Hematopoietic multipotent progenitor cell (in vitro differentiated cells): ENCODE measurements at regions not wholly inside any gene's neighbourhood (a gene's known extent, or its start where the extent isn't known, plus 50 kb on each side); places are given as distances from the start of the nearest gene placed in this dataset.
"Not testable (repeated sequence)": the region's sequence is repeated elsewhere in the genome, so short reads cannot be mapped to it uniquely, and the experiment has no call there.

Source experiments
- DNase-seq, 3 donors: peaks; one replicate each; pipeline ENCODE4 v3.0.0-alpha.2; 2011 to 2015; ENCODE audit warnings: low read depth in 2 of 3, low spot score in 2 of 3

DNA sequence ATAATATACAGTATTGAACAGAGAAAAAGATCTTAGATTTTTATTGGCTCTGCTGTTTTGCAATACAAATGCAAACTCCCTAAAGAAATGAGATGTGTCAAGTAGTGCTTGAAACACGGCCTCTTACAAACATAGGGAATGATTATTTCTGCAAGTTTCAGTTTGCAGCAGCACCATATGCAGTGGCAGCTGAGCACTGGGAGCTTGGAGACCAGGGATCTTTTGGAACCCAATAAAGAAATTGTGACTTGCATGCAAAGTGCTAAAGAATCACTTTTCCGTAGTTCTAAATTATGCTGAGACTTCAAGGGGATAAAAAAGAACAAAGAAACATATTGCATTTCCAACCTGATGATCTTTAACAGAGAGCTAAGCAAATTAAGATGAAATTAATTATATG is 674.6 kb upstream of the ZNF608 start:
- DNase-seq = no peak

DNA sequence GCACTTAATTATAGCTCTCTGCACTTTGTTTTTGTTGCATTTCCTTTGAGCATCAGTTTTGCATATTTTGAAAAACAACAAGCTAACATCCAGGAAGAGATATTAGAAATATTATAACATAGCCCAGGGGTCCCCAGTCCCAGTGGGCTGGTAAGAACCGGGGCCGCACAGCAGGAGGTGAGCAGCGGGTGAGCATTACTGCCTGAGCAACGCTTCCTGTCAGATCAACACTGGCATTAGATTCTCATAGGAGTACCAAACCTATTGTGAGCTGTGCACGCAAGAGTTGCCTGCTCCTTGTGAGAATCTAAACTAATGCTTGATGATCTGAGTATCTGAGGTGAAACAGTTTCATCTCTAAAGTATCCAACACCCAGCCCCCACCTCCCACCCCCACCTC is 675.9 kb upstream of the ZNF608 start:
- no peak for DNase-seq

DNA sequence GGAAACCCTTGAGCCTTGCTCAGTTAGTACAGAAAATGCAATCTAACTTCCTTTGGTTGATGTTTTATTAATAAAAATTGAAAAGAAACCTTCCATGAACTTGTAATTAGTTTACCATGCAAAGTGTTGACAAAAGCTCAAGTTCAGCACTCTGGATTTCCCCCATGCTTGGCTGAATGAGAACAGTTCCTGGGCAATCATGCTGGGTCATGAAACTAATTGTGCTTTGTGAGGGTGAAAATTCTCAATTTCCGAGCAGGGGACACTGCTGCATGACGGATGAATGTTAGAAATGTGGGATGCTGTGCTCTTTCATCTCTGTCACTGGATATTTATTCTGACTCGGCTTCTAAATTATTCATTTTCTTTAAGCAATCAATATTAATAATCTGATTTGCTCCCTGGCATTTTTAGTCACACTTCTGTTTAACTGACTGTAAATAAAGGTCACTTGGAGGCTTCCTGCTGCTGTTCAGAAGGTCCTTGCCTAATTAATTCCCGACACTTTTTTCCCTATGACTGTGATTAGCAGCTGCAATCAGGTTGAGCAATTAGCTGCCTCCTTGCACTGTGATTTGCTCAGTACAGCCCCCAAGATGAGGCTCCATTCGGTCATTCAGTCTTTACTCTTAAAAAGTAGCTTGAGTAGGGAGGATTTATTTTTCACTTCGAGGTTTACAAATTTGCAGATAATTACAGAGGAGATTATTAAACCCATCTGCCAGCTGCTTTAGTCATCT is 678.1 kb upstream of the ZNF608 start:
- DNase-seq = no peak

DNA sequence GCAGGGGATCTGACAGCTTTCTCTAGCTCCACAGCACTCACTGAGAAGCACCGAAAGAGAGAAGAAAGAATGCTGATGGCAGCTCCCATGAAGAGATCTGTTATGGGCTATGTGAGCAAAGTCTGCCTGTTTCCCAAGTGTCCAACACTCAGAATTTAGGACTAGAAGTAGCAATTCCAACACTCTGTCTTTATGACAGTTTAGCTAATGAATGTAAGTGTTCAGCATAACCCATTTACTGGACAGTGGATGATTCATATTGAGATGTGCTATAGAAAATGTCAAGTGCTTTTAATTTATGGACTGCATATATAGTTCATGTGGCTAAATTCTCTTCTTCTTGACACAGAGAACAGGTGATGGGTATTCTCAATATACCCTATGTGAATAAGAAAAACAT is 683.1 kb upstream of the ZNF608 start:
- DNase-seq = no peak

DNA sequence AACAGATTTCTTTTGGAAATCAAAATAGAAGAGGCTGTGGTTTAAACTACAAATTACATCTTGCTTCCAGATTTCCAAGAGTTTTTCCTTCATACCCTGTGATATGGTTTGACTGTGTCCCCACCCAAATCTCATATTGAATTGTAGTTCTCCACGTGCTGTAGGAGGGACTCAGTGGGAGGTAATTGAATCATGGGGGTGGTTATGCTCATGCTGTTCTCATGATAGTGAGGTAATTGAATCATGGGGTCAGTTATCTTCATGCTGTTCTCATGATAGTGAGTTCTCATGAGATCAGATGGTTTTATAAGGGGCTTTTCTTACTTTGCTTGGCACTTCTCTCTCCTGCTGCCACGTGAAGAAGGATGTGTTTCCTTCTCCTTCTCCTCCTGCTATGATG is 687.0 kb upstream of the ZNF608 start:
- DNase-seq = no peak

DNA sequence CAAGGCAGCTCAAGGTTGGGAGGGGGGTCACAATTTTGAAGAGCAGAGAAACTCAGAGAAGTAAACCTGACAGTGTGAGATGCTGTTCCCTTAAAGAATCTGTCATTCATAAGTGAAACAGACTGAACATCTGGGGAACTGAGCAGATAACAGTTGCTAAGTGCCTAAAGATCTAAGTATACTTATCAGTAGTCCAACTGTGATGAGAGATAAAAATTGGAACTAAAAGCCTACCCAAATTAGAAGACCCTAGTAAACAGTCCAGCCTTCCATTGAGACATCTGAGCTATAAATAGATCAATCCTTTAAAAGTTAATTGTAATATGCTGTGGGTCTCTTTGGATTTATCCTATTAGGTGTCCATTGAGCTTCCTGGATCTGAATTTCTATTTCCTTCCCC is 692.8 kb upstream of the ZNF608 start:
- no peak for DNase-seq

DNA sequence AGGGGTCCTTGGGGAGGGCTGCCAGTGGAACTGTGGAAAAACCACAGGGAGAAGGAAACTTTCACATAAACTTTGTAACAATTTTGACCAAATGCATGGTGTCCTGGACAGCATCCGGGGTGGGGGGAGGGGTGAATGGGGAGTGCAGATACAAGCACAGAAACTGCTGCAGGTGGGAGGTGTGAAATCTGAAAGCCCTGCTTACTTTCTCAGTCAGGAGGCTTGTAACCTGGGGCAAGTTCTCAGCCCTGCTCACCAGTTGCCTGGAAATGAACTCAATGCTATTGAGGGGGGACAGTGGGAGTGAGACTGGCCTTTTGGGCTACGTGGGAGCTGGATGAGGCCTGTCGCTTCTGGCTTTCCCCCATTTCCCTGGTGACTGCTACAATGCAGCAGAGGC is 694.5 kb upstream of the ZNF608 start:
- no peak for DNase-seq

DNA sequence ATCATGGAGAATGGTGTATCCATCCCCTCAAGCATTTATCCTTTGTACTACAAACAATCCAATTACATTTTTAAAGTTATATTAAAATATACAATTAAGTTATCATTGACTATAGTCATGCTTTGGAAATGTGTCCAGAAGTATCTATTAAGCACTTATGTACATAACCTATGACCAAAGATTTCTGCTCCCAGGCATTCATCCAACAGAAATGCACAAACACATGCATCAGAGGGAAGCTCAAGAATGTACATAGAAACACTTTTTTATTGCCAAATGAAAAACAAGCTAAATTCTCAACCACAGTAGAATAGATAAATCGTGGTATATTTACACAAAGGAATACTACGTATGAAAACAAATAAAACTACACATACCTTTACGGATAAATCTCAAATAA is 700.5 kb upstream of the ZNF608 start:
- no peak for DNase-seq

DNA sequence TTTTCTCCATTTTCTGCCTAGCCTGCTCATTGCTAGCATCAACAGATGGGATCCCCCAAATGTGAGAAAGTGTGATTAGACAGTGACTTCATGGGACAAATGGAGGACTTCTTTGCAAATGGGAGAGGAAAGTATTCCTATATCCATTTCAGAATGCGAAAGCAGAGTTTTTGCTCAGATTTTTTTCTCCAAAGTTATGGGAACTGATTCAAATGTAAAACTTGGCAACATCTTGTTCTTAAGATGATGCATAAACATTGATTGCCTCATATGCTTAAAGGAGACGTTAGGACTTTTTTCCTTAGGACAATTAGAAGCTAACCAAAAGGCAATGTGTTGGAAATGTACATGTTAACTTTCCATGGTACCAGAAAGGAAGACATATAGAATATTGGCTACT is 704.3 kb upstream of the ZNF608 start:
- no peak for DNase-seq

DNA sequence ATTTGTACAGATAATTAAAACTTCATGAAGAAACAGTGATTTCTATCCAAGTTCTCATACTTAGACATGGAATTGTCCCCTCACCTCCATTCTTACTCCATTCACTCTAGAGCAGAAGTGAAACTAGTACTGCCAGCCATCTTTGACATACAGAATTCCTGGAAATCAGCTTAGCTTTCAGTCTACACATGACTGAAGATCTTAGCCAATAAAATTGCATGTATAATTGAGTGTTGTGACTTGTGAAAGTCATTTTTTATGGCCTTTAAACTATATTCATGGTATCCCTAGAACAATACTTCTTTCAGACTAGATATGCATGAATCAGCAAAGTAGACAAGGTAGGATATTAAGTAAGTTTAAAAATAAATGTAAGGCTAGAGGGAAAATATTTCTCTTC is 705.2 kb upstream of the ZNF608 start:
- DNase-seq = no peak

DNA sequence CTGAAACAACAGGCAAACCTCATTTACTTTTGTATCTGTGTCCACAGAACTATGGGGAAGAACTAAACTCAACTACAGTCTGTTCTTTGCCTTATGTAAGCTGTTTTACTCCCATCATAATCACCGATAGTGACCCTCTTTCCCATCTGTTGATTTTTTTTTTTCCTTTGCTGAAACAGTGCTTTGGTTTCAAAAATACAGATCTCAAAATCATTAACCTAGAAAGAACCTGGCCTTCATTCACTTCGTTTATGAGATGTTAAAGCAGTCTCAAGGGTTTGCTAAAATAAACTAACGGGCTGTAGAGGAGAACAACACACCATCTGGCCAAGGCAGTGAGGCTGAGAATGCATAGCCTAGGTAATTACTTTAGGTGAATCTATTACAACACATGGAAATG is 706.6 kb upstream of the ZNF608 start:
- DNase-seq = no peak

DNA sequence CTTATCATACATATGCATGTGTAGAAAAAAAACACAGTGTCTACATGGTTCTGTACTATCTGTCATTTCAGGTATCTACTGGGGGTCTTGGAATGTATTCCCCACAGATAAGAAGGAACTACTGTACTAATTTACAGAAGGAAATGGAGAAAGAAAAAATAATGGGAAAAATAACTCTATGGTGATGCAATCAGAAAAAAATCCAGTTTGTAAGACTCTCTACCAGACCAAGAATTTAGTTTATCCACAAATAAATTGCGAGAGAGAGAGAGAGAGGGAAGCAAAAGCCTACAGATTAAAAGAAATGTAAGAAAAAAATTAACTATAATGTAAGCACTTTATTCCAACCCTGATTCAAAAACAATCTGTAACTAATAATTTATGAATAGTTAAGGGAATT is 708.6 kb upstream of the ZNF608 start:
- DNase-seq = no peak

DNA sequence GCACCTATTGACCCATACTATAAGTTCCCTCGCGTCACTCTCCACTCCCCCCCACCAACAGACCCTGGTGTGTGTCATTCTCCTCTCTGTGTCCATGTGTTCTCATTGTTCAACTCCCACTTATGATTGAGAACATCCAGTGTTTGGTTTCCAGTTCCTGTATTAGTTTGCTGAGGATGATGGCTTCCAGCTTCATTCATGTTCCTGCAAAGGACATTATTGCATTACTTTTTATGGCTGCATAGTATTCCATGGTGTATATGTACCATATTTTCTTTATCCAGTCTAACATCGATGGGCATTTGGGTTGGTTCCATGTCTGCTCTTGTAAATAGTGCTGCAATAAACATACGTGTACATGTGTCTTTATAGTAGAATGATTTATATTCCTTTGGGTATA is 709.6 kb upstream of the ZNF608 start:
- DNase-seq = not testable (repeated sequence)

DNA sequence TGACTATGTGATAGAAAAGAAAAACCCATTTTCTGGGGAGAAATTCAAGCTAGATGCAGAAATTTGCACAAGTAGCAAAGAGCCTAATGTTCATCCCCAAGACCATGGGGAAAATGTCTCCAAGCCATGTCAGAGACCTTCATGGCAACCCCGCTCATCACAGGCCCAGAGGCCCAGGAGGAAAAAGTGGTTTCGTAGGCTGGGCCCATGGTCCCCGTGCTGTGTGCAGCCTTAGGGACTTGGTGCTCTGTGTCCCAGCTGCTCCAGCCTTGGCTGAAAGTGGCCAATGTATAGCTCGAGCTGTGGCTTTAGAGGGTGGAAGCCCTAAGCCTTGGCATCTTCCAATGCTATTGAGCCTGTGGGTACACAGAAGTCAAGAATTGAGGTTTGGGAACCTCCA is 711.2 kb upstream of the ZNF608 start:
- no peak for DNase-seq

DNA sequence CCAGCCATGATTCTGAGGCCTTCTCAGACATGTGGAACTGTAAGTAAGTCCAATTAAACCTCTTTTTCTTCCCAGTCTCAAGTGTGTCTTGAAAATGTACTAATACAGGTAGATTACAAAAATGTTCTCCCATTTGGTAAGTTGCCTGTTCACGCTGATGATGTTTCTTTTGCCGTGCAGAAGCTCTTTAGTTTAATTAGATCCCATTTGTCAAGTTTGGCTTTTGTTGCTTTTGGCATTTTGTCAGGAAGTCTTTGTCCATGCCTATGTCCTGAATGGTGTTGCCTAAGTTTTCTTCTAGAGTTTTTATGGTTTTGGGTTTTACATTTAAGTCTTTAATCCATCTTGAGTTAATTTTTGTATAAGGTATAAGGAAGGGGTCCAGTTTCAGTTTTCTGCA is 712.5 kb upstream of the ZNF608 start:
- DNase-seq = not testable (repeated sequence)

DNA sequence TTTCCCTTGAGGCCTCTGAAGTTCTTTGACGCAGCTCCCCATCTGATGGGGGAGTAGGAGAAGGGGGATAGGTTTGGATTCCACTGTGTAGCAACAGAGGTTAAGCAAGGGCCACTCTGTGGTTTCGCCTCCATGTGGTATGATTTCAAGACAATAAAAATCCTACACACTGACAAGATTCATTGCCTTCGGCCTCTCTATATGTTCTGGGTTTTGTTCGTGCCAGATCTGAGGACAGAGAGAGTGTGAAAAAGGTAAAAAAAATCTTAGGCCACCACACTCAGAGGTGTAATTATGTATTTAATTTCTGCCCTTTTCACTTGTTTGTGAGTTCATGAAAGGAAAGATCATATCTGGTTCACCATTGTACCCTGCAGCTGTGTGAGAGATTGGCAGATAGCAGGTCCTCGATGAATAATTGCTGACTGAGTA is 715.2 kb upstream of the ZNF608 start:
- no peak for DNase-seq

DNA sequence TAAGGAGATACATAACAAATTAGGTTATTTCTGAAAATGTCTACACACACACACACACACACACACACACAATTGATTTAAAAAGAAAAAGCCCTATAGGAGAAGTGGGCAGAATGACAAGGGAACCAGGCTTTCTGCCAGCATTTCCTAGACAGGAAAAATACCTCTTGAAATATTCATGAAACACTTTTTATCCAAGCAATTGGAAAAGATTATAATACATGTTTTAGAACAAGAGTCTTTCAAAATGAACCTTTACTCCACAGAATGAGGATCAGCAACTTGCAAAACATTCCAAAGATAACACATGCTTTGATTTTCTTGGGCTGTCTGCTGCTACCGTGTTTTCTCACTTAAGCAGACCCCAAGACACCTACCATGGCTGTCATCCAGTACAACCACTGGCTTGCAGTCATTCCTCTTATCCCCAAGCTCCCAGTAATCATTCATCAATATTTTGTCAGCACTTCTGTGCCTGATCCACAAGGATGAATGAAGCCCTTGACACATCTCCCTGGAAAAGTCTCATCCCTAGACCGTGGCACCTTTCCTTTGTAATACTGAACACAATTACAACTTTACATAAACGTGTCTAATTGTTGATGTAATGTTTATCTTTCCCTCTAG is 717.1 kb upstream of the ZNF608 start:
- no peak for DNase-seq

DNA sequence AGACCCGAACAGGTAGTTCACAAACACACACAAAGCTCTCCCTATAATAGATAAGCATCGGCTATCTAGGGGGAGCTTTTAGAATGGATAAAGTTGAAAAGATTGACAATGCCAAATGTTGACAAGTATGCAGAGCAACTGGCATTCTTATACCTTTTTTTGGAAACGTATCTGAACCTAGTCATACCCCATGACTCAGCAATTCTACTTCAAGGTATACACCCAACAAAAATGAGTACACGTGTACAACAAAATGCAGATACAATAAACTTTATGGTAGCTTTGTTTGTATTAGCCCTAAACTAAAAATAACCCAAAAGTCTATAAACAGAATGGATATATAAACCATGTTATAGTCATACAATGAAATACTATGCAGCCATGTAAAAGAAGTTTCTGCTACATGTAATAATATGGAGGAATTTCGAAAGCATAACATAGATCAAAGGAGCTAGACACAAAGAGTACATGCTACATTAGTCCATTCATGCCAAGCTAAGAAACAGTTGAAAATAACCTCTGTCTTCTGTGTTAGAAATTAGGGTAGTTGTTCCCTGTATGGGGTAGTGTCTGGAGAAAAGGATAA is 718.5 kb upstream of the ZNF608 start:
- no peak for DNase-seq

DNA sequence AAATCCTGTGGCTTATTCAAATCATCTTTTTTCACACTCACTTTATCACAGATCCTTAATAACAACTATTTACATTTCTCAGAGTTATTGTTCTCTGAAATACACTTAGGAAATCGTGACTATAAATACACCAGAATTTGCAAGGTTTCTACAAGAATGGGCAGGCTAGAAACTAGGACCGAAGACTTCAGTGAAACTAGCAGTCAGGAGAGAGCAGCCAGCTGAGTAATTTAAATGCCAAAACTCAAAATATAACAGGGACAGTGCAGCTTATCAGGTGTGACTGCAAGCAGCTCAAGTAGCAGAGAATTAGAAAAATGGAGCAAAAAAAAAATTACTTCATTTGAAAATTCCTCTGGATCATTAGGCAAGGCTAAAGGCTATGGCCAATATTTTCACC is 719.3 kb upstream of the ZNF608 start:
- no peak for DNase-seq

DNA sequence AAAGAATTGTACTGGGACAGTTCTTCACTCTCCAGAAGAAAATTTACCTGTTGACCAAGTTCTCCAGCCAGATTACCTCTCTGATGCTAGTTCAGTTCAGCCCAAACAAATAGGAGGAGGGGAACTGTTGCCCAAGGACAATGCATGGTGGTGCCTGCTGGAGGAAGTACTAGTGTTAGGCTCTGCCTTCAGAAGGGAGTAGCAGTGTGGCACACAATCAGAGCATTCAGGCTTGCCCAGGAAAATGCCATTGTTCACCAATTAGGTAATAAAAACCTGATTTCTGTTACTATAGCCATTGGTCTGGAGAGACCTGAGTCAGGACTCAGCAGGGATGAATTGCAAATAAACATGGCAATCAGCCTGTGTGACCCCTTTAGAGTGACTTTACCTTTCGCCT is 720.8 kb upstream of the ZNF608 start:
- DNase-seq = no peak

DNA sequence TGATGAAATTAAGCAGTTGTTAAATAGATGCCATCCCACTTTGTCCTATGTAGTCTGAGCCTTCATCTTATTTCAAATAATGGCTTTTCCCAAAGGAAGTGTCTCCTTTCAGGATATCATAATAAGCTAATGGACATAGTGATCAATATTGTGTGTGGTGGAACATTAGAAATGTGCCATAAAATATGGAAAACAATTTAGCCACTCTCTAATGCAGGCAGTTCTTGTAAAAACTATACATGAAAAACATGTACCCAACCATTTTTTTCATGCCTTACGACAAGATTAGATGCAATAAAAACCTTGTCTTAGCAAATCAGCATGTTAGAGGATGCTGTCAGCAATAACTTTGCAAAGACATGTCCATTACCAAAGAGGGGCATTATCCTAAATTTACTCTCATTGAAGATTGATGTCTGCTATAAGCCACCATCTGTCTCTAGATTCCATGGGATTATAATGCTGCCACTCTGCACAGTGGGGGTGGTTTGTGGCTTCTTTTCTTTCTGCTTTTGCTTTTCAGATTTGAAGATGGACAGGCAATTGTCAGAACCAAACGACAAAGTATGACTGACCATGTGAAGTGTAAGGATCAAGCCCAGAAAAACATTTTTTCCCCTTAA is 724.0 kb upstream of the ZNF608 start:
- DNase-seq = no peak
